Fibroblast of pulmonary artery (primary cell): ENCODE measurements at regions not wholly inside any gene's neighbourhood (a gene's known extent, or its start where the extent isn't known, plus 50 kb on each side); places are given as distances from the start of the nearest gene placed in this dataset.
A peak's percentile ranks its signal among the peaks of the same experiment; 100 is the strongest.

Source experiments
- DNase-seq: peaks from one replicate; pipeline ENCODE4 v3.0.0-alpha.2; 2010; ENCODE audit warnings: low read depth
- H3K4me3 ChIP-seq: replicated peaks from 2 replicates; pipeline ENCODE4 v1.5.1; 2011; ENCODE audit warnings: low read depth, mild to moderate bottlenecking, control low read depth, low read length, moderate library complexity
- TF ChIP-seq, protein P1 (sequence below): IDR thresholded peaks from 2 replicates; pipeline ENCODE4 v1.5.1; 2011; ENCODE audit warnings: mild to moderate bottlenecking, control low read depth, low read length, inconsistent platforms; ENCODE audit errors: missing control alignments

DNA sequence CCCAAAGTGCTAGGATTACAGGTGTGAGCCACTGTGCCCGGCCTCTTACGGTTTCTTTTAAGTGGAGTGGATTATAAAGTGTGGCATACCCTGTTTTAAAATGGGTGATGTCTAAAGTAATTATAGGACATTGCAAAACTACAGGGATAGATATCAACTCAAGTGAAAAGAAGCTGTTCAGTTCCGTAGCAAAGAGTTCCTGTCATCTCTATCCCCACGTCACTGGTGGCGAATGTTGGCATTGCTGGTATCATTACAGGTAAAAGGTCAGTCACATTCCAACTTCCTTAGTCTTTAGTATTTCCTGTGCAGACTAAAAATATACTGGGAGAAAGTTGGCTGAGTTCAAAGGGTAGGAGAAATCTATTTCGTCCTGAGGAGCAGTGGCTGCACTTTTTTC, 95.6 kb upstream of the SLC38A2 start:
- H3K4me3 ChIP-seq, result no peak overlapping the region
- TF ChIP-seq, protein P1, sequence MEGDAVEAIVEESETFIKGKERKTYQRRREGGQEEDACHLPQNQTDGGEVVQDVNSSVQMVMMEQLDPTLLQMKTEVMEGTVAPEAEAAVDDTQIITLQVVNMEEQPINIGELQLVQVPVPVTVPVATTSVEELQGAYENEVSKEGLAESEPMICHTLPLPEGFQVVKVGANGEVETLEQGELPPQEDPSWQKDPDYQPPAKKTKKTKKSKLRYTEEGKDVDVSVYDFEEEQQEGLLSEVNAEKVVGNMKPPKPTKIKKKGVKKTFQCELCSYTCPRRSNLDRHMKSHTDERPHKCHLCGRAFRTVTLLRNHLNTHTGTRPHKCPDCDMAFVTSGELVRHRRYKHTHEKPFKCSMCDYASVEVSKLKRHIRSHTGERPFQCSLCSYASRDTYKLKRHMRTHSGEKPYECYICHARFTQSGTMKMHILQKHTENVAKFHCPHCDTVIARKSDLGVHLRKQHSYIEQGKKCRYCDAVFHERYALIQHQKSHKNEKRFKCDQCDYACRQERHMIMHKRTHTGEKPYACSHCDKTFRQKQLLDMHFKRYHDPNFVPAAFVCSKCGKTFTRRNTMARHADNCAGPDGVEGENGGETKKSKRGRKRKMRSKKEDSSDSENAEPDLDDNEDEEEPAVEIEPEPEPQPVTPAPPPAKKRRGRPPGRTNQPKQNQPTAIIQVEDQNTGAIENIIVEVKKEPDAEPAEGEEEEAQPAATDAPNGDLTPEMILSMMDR, result no peak
- peak; percentile 86 for DNase-seq

DNA sequence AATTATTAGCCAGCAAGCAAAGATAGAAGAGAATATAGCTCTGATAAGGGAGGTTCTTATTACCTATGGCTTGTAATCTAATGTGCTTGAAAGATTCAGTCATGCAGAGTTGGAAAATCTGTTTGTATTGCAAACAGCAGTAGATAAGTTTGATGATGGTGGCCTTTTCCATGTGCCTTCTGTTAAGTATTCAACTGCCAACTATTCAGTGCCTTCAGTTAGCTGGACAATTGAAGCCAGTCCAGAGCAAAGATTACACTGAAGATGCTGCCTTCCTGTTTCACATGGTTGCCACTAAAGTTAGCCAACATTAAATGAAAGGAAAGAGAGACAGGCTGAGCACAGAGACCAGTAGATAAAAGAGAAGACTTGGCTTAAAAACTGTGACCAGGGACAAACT, 92.7 kb upstream of the SLC38A2 start:
- H3K4me3 ChIP-seq, result no peak overlapping the region
- no peak for DNase-seq
- TF ChIP-seq, protein P1, result no peak

DNA sequence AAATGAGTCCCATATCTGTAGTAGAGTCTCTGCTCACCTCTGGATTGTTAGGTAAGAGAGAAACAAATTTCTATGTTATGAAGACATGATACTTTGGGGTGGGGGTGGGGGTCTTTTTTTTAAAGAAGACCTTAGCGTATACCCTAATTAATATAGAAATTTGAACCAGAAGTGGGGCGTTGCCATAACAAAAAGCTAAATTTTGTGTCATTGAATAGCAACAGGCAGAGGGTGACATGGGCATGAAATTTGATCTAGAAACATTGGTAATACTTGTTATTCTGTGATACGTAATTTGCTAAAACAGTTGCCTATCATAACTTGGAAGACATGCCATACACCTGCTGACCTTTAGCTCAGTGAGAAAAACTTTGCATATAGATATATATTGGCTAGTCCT, 92.3 kb upstream of the SLC38A2 start:
- TF ChIP-seq, protein P1, result no peak
- no peak overlapping the region for H3K4me3 ChIP-seq
- DNase-seq, result no peak

DNA sequence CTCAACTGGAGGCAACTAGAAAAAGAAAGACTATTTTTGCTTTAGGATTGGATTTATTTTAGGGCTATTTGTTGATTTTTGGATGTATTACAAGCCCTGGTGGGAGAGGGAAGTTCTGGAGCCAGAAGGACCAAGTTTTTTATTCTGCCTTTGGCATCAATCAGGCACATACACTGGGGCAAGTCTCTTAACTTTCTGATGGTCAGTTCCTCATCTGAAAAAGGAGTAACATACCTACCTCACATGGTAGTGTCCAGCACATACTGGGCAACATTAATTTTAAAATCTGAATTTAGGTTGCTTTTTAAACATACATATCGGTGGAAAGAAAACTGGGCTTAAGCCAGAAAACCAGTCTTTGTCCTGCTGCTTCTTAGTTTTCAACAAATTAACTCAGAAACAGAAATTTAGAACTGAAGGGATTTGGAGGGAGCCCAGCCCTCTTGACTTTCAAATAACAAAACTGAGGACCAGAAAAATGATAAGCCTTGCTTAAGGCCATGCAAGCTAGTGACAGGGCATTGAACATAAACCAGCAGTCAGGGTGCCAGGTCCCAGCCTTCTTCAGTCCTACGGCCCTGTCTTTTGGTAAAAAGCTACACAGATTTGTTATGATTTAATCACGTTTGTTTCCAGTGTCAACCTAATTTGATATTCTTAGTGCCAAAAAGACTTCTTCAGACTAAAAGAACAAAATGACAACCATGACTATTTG, 90.2 kb upstream of the SLC38A2 start:
- TF ChIP-seq, protein P1, result no peak
- no peak overlapping the region for H3K4me3 ChIP-seq
- no peak for DNase-seq

DNA sequence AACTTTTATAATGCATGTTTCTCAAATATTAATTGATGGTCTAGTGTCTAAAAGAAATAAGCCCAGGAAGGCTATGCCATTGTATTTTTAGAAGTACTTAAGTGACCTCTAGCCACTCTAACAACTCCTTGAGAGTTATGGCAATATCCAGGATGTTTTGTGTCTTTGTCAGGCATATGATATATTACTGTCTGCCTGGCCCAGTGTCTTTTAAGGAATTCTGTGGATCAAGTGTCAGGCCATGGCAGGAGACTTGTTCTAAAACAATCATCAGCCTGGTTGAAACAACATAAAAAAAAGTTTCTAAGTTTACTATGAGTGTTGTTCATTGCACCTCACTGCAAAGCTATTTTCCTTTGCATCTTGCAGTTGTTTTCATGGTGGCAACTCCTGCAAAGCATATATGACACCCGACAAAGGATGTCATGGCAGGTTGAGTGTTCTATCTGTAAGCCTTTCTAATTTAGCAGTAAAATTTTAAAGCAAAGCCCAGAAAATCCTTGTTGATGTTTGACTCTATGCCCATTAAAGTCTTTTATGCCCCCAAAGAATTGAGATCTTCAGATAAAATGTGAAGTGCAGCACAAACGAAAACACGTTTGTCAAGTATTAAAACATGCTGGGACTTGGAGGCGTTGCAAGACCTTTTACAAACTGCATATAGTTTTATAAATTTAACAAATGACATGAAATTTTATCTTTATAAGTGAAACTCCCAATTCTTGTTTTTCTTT, 89.5 kb upstream of the SLC38A2 start:
- DNase-seq, result no peak
- no peak overlapping the region for H3K4me3 ChIP-seq
- TF ChIP-seq, protein P1, result no peak

DNA sequence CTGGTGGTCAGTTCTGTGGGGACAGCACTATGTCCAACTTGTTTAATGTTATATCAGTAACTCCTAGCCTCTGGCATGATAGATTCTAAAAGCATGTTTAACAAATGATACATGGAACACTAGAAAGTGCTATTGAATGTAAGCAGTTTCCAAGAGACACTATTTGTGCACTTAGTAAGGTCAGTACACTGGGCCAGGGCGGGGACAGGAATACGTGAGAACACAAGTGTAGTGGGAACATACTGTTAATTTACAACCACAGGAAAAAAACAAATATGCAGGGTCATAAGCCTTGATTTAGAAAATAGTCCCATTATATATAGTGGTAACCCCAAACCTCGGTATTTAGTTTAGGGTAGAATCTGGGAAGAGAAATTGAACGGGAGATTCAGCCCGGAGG, 88.9 kb upstream of the SLC38A2 start:
- no peak overlapping the region for H3K4me3 ChIP-seq
- TF ChIP-seq, protein P1, result no peak
- DNase-seq, result no peak
